ENCODE measurements at regions not wholly inside any gene's neighbourhood (a gene's known extent, or its start where the extent isn't known, plus 50 kb on each side); places are given as distances from the start of the nearest gene placed in this dataset.

DNA sequence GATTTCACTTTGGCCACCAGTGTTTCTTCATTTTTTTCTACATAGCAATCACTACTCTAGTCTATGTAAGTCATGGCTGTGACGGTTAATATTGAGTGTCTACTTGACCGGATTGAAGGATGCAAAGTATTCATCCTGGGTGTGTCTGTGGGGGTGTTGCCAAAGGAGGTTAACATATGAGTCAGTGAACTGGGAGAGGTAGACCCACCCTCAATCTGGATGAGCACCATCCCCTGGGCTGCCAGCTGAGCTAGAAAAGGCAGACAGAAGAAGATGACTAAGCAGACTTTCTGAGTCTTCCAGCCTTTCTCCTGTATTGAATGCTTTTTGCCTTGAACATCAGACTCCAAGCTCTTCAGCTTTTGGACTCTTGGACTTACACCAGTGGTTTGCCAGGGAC is 265.0 kb upstream of the SLC8A1 start:
- no peaks in the 10 kb centered on the region for H4K20me1 ChIP-seq
- no peak overlapping the region for H3K4me3 ChIP-seq
- TF ChIP-seq Cebpa-rat (IDR thresholded peaks at IDR 0.05), result no peak
- no peak overlapping the region for H3K4me2 ChIP-seq
- H3K36me3 ChIP-seq, result no peaks in the 10 kb centered on the region
- H3K27ac ChIP-seq, result no peak overlapping the region
- H3K27me3 ChIP-seq, result no peaks in the 10 kb centered on the region
- no peak overlapping the region for H3K9ac ChIP-seq
- H3K4me1 ChIP-seq, result no peaks in the 10 kb centered on the region
- H3K9me3 ChIP-seq (replicated peaks in 1 of 11), result no peaks in the 10 kb centered on the region

GRCh38 chr2:40719414-40719813 is 267.5 kb upstream of the SLC8A1 start:
- H3K9ac ChIP-seq, result no peak overlapping the region
- H3K27ac ChIP-seq, result no peak overlapping the region
- no peak overlapping the region for H3K4me3 ChIP-seq
- H3K9me3 ChIP-seq (replicated peaks in 1 of 11), result no peaks in the 10 kb centered on the region
- H3K4me2 ChIP-seq, result no peak overlapping the region
- H4K20me1 ChIP-seq, result no peaks in the 10 kb centered on the region
- no peaks in the 10 kb centered on the region for H3K36me3 ChIP-seq
- no peaks in the 10 kb centered on the region for H3K27me3 ChIP-seq
- H3K4me1 ChIP-seq, result no peaks in the 10 kb centered on the region
- TF ChIP-seq Cebpa-rat (IDR thresholded peaks at IDR 0.05), result no peak

DNA sequence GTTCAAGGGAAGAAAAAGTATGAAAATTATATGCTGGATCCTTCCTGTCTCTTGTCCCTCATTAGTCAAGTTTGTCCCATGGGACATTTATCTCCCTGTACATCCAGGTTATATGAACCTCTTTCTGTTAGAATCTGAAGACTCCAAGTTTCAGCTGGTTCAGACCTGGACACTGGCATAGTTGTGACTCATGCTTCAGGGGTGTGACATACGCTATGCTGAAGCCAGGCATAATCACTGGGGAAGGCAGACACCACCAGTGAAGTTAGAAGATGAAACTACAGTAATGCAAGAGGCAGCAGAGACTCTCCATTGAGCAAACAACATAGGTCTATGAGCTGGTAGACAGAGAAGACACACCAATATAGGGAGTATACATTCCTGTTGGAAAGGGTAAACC is 269.7 kb upstream of the SLC8A1 start:
- H3K4me1 ChIP-seq, result no peaks in the 10 kb centered on the region
- no peak overlapping the region for H3K27ac ChIP-seq
- no peaks in the 10 kb centered on the region for H3K9me3 ChIP-seq (replicated peaks in 1 of 11)
- no peak overlapping the region for H3K4me2 ChIP-seq
- H3K27me3 ChIP-seq, result no peaks in the 10 kb centered on the region
- no peak for TF ChIP-seq Cebpa-rat (IDR thresholded peaks at IDR 0.05)
- H4K20me1 ChIP-seq, result no peaks in the 10 kb centered on the region
- H3K36me3 ChIP-seq, result no peaks in the 10 kb centered on the region
- H3K9ac ChIP-seq, result no peak overlapping the region
- no peak overlapping the region for H3K4me3 ChIP-seq

- no peak overlapping the region for H3K4me3 ChIP-seq
- no peak overlapping the region for H3K4me2 ChIP-seq
- no peaks in the 10 kb centered on the region for H4K20me1 ChIP-seq
- no peak overlapping the region for H3K9ac ChIP-seq
- H3K27me3 ChIP-seq, result no peaks in the 10 kb centered on the region
- no peak overlapping the region for H3K27ac ChIP-seq
- H3K9me3 ChIP-seq (replicated peaks in 1 of 11), result no peaks in the 10 kb centered on the region
- no peak for TF ChIP-seq Cebpa-rat (IDR thresholded peaks at IDR 0.05)
- no peaks in the 10 kb centered on the region for H3K36me3 ChIP-seq
- no peaks in the 10 kb centered on the region for H3K4me1 ChIP-seq
Measured at GRCh38 chr2:40723194-40723593, 271.3 kb upstream of the SLC8A1 start.

DNA sequence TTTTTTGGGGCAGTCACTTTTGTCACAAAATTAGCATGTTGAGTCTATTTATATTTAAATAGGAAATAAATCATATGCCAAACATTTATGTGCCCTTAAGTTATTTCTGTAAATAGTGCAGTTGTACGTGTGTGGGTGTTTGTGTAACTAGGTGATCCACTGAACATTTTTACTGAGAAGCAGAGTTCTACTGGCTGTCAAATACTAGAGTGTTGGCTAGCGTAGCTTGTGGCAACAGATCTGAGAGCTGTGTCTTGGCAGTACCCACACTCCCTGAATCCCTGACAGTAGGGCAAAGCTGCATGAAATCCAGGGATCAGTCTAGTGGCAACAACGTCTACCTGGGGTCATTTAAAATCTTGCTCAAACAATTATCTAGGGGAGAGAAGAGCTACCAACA is 273.1 kb upstream of the SLC8A1 start:
- no peaks in the 10 kb centered on the region for H3K9me3 ChIP-seq (replicated peaks in 1 of 11)
- H3K27me3 ChIP-seq, result no peaks in the 10 kb centered on the region
- no peaks in the 10 kb centered on the region for H3K36me3 ChIP-seq
- no peaks in the 10 kb centered on the region for H3K4me1 ChIP-seq
- H3K27ac ChIP-seq, result no peak overlapping the region
- no peak overlapping the region for H3K4me3 ChIP-seq
- H3K9ac ChIP-seq, result no peak overlapping the region
- no peak overlapping the region for H3K4me2 ChIP-seq
- no peak for TF ChIP-seq Cebpa-rat (IDR thresholded peaks at IDR 0.05)
- H4K20me1 ChIP-seq, result no peaks in the 10 kb centered on the region

DNA sequence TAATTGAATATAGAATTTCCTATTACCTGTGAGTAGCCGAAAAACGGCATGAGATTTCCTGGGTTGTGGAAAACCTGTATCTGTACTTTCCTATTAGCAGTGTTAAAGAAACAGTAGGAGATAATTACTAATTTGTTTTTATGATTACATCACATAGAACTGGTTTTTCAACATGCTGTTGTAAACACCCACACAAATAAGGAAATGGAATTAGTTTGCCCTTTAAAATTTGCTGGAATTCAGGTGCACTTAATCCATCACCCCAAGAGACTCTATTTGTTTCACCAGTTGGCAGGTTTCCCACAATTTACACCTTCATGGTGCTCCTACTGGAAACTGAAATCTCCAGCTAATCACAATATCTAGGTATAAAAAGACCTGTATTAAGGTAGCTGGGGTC is 274.1 kb upstream of the SLC8A1 start:
- TF ChIP-seq Cebpa-rat (IDR thresholded peaks at IDR 0.05), result no peak
- Histone ChIP-seq H3K4me2 (no peak overlapping the region), H4K20me1 (no peaks in the 10 kb centered on the region), H3K9ac (no peak overlapping the region), H3K4me1 (no peaks in the 10 kb centered on the region), H3K27ac (no peak overlapping the region), H3K9me3 (replicated peaks in 1 of 11) (no peaks in the 10 kb centered on the region), H3K27me3 (no peaks in the 10 kb centered on the region), H3K4me3 (no peak overlapping the region), H3K36me3 (no peaks in the 10 kb centered on the region)

- Histone ChIP-seq H3K27ac (no peak overlapping the region), H3K4me2 (no peak overlapping the region), H3K9ac (no peak overlapping the region), H3K27me3 (no peaks in the 10 kb centered on the region), H3K9me3 (replicated peaks in 1 of 11) (no peaks in the 10 kb centered on the region), H3K4me1 (no peaks in the 10 kb centered on the region), H4K20me1 (no peaks in the 10 kb centered on the region), H3K36me3 (no peaks in the 10 kb centered on the region), H3K4me3 (no peak overlapping the region)
- no peak for TF ChIP-seq Cebpa-rat (IDR thresholded peaks at IDR 0.05)
Measured at GRCh38 chr2:40734797-40735196, 282.9 kb upstream of the SLC8A1 start.

GRCh38 chr2:40737180-40737579 is 285.3 kb upstream of the SLC8A1 start:
- no peak for TF ChIP-seq Cebpa-rat (IDR thresholded peaks at IDR 0.05)
- Histone ChIP-seq H3K4me1 (no peaks in the 10 kb centered on the region), H3K4me2 (no peak overlapping the region), H3K27ac (no peak overlapping the region), H3K9me3 (replicated peaks in 1 of 11) (no peaks in the 10 kb centered on the region), H3K9ac (no peak overlapping the region), H3K36me3 (no peaks in the 10 kb centered on the region), H3K27me3 (no peaks in the 10 kb centered on the region), H4K20me1 (no peaks in the 10 kb centered on the region), H3K4me3 (no peak overlapping the region)

GRCh38 chr2:40740419-40740818 is 288.5 kb upstream of the SLC8A1 start:
- H3K36me3 ChIP-seq, result no peaks in the 10 kb centered on the region
- no peak for TF ChIP-seq Cebpa-rat (IDR thresholded peaks at IDR 0.05)
- H3K9ac ChIP-seq, result no peak overlapping the region
- no peak overlapping the region for H3K4me3 ChIP-seq
- H3K27ac ChIP-seq, result no peak overlapping the region
- no peaks in the 10 kb centered on the region for H3K9me3 ChIP-seq (replicated peaks in 1 of 11)
- H3K4me2 ChIP-seq, result no peak overlapping the region
- H3K4me1 ChIP-seq, result no peaks in the 10 kb centered on the region
- no peaks in the 10 kb centered on the region for H4K20me1 ChIP-seq
- H3K27me3 ChIP-seq, result no peaks in the 10 kb centered on the region

GRCh38 chr2:40741532-40741931 is 289.6 kb upstream of the SLC8A1 start:
- H4K20me1 ChIP-seq, result no peaks in the 10 kb centered on the region
- no peak overlapping the region for H3K4me2 ChIP-seq
- no peaks in the 10 kb centered on the region for H3K27me3 ChIP-seq
- H3K9ac ChIP-seq, result no peak overlapping the region
- H3K27ac ChIP-seq, result no peak overlapping the region
- no peak overlapping the region for H3K4me3 ChIP-seq
- TF ChIP-seq Cebpa-rat (IDR thresholded peaks at IDR 0.05), result no peak
- peaks cover 0 to 5% (median 0%) of the 10 kb centered on the region in 11 experiments; a peak in 2 of 22 replicates for H3K9me3 ChIP-seq (replicated peaks in 1 of 11)
- no peaks in the 10 kb centered on the region for H3K36me3 ChIP-seq
- no peaks in the 10 kb centered on the region for H3K4me1 ChIP-seq

DNA sequence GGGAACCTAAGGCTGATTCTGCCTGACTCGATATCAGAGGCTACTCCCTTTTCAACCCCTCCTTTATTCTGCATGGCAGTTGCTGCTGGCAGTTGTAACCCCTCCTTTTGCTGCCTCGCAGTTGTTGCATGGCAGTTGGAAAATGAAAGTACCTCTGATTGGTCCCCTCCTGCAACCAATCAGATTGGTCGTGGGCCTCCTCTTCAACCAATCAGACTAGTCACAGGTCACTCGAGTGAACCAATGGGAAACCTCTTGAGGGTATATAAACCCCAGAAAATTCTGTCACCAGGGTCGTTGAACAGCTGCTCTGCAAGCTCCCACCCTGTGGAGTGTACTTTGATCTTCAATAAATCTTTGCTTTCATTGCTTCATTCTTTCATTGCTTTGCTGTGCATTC is 294.3 kb upstream of the SLC8A1 start:
- H3K27ac ChIP-seq, result no peak overlapping the region
- no peak overlapping the region for H3K9ac ChIP-seq
- TF ChIP-seq Cebpa-rat (IDR thresholded peaks at IDR 0.05), result no peak
- no peak overlapping the region for H3K4me3 ChIP-seq
- peaks cover 0 to 6% (median 0%) of the 10 kb centered on the region in 11 experiments; a peak in 2 of 22 replicates for H3K9me3 ChIP-seq (replicated peaks in 1 of 11)
- H3K27me3 ChIP-seq, result no peaks in the 10 kb centered on the region
- H4K20me1 ChIP-seq, result no peaks in the 10 kb centered on the region
- no peaks in the 10 kb centered on the region for H3K4me1 ChIP-seq
- no peak overlapping the region for H3K4me2 ChIP-seq
- no peaks in the 10 kb centered on the region for H3K36me3 ChIP-seq
